Transverse colon (tissue), 4 donors: ENCODE measurements at regions not wholly inside any gene's neighbourhood (a gene's known extent, or its start where the extent isn't known, plus 50 kb on each side); places are given as distances from the start of the nearest gene placed in this dataset.

Source experiments
- DNase-seq: peaks from one replicate; pipeline ENCODE4 v3.0.0-alpha.2; 2019
- H3K27ac ChIP-seq, 4 donors: fragments of 200-600 bp; sonication (generic); 2 replicates each; pipeline ENCODE4 v1.5.1; 2016 to 2018; ENCODE audit warnings: inconsistent platforms in 4 of 4
- H3K27me3 ChIP-seq: fragments of 200-600 bp; sonication (generic); 2 replicates; pipeline ENCODE4 v1.5.1; 2017; ENCODE audit warnings: inconsistent platforms
- H3K36me3 ChIP-seq, 4 donors: fragments of 200-600 bp; sonication (generic); 2 replicates each; pipeline ENCODE4 v1.5.1; 2017 to 2019; ENCODE audit warnings: inconsistent platforms in 4 of 4
- H3K4me1 ChIP-seq, 4 donors: fragments of 200-600 bp; sonication (generic); 2 replicates each; pipeline ENCODE4 v1.5.1; 2017 to 2020; ENCODE audit warnings: inconsistent platforms in 4 of 4
- H3K4me3 ChIP-seq, 4 donors: fragments of 200-600 bp; sonication (generic); 1 replicate in 1 of 4; 2 replicates in 3 of 4; pipeline versions ENCODE4 v1.5.1 to v1.6.1; 2017 to 2019; ENCODE audit warnings: inconsistent platforms in 4 of 4
- H3K9me3 ChIP-seq, 2 donors: fragments of 200-600 bp; sonication (generic); 2 replicates each; pipeline ENCODE4 v1.5.1; 2017 to 2019; ENCODE audit warnings: inconsistent platforms in 2 of 2
- CTCF ChIP-seq, 5 experiments: fragments of 200-600 bp in 3 of 5; fragments of 450-650 bp in 2 of 5; sonication (generic) in 3 of 5; IDR thresholded peaks; 1 replicate in 2 of 5; 2 replicates in 3 of 5; pipeline ENCODE4 v1.5.1; 2016 to 2017; ENCODE audit warnings: antibody characterized with exemption in 5 of 5, inconsistent platforms in 3 of 5, mild to moderate bottlenecking in 2 of 5, moderate library complexity in 1 of 5
- EP300 ChIP-seq: sonication (generic); formaldehyde crosslinking; IDR thresholded peaks from one replicate; pipeline ENCODE4 v1.6.1; 2017; ENCODE audit warnings: antibody characterized with exemption, low read depth
- POLR2A ChIP-seq: fragments of 450-650 bp; IDR thresholded peaks from one replicate; pipeline ENCODE4 v1.6.1; 2016; ENCODE audit warnings: antibody characterized with exemption, mild to moderate bottlenecking, moderate library complexity
- POLR2AphosphoS5 ChIP-seq, 3 donors: sonication (generic); formaldehyde crosslinking; IDR thresholded peaks; one replicate each; pipeline ENCODE4 v1.6.1; 2016; ENCODE audit warnings: antibody characterized with exemption in 3 of 3
- WGBS, 2 donors: methylation state at CpG; one replicate each; pipeline ENCODE4 v1.1.5; 2018; ENCODE audit warnings: low coverage in 1 of 2; 5-methylcytosine and 5-hydroxymethylcytosine counted together
- in situ Hi-C, 4 donors: fragments of 200-750 bp; cut with MboI; loops; one replicate each; pipeline versions ENCODE4 v1.15.0 to v1.15.1; 2017; ENCODE audit warnings: low sequenced_read_pairs in 3 of 4, low pct_ligation_motif_present in 1 of 4, low pct_unique_long_range_greater_than_20kb in 1 of 4
- intact Hi-C: fragments of 100-400 bp; cut with DNase I; formaldehyde crosslinking; loops from one replicate; pipeline ENCODE4 v1.15.1; 2023; ENCODE audit warnings: low total_unique reads

- TF ChIP-seq POLR2AphosphoS5 (IDR thresholded peaks at IDR 0.05) = no peak
- H3K4me1 ChIP-seq = no peaks in the 10 kb centered on the region
- intact Hi-C loops (no loop called here), in situ Hi-C loops (no loop called here)
- H3K4me3 ChIP-seq = no peak overlapping the region
- H3K36me3 ChIP-seq = no peaks in the 10 kb centered on the region
- WGBS, 2 donors = 80% methylated on average over 3 of the region's 3 CpGs; no CpG with 5 or more reads in 1 of the 2 donors
- no peak overlapping the region for H3K27ac ChIP-seq
- DNase-seq = no peak
- H3K27me3 ChIP-seq = no peaks in the 10 kb centered on the region
- H3K9me3 ChIP-seq = no peaks in the 10 kb centered on the region
Measured at GRCh38 chr12:45622210-45622937, 107.1 kb upstream of the ARID2 start.

GRCh38 chr12:45623221-45623620, 106.3 kb upstream of the ARID2 start:
- H3K27me3 ChIP-seq = no peaks in the 10 kb centered on the region
- 87 to 93% methylated on average over 5 of the region's 5 CpGs for WGBS, 2 donors
- no peak overlapping the region for H3K4me3 ChIP-seq
- no peak overlapping the region for H3K27ac ChIP-seq
- no peaks in the 10 kb centered on the region for H3K36me3 ChIP-seq
- no peak for TF ChIP-seq POLR2AphosphoS5 (IDR thresholded peaks at IDR 0.05)
- intact Hi-C loops = no loop called here
- no peaks in the 10 kb centered on the region for H3K9me3 ChIP-seq
- in situ Hi-C loops = no loop called here
- DNase-seq = no peak
- H3K4me1 ChIP-seq = no peaks in the 10 kb centered on the region

- WGBS, 2 donors = 58% methylated on average over 2 of the region's 2 CpGs; no CpG with 5 or more reads in 1 of the 2 donors
- H3K27me3 ChIP-seq = no peaks in the 10 kb centered on the region
- TF ChIP-seq EP300 (no peak), CTCF (IDR thresholded peaks at IDR 0.05) (no peak), POLR2A (no peak), POLR2AphosphoS5 (IDR thresholded peaks at IDR 0.05) (no peak)
- H3K27ac ChIP-seq = no peak overlapping the region
- H3K4me3 ChIP-seq = no peak overlapping the region
- intact Hi-C loops (no loop called here), in situ Hi-C loops (no loop called here)
- DNase-seq = no peak
- no peaks in the 10 kb centered on the region for H3K4me1 ChIP-seq
- no peaks in the 10 kb centered on the region for H3K9me3 ChIP-seq
- H3K36me3 ChIP-seq = no peaks in the 10 kb centered on the region
Measured at GRCh38 chr12:45623940-45624339, 105.6 kb upstream of the ARID2 start.

DNA sequence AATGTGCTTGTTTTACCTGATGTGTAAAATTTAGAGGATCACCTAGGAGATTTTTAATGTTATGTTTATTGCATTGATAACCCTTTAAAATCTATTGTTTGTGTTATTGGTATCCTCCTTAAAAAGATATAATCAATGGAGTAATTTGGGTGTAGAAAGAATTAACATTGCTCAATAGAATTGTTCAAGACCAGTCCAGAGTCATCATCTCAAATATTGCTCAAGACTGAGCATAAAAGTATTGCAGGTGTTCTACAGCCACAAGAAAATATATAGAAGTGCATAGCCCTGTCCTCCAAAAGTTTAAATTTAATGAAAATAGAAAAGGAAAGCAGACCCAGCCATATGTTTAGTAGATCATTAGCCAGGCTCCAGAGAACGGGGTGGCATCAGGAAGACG, 102.5 kb upstream of the ARID2 start:
- no peak for DNase-seq
- TF ChIP-seq POLR2A = no peak
- no peak for TF ChIP-seq POLR2AphosphoS5 (IDR thresholded peaks at IDR 0.05)
- TF ChIP-seq EP300 = no peak
- no peak for TF ChIP-seq CTCF (IDR thresholded peaks at IDR 0.05)
- Histone ChIP-seq H3K27ac (no peak overlapping the region), H3K36me3 (no peaks in the 10 kb centered on the region), H3K9me3 (no peaks in the 10 kb centered on the region), H3K4me1 (no peaks in the 10 kb centered on the region), H3K4me3 (no peak overlapping the region), H3K27me3 (no peaks in the 10 kb centered on the region)
- in situ Hi-C loops (no loop called here), intact Hi-C loops (no loop called here)
- WGBS, 2 donors = 39 to 43% methylated on average over 2 of the region's 2 CpGs

GRCh38 chr12:45627407-45628069, 102.0 kb upstream of the ARID2 start:
- Histone ChIP-seq H3K4me3 (no peak overlapping the region), H3K27ac (no peak overlapping the region), H3K9me3 (no peaks in the 10 kb centered on the region), H3K36me3 (no peaks in the 10 kb centered on the region), H3K4me1 (no peaks in the 10 kb centered on the region), H3K27me3 (no peaks in the 10 kb centered on the region)
- intact Hi-C loops = no loop called here
- in situ Hi-C loops = no loop called here
- WGBS, 2 donors = 77 to 81% methylated on average over 6 of the region's 6 CpGs
- TF ChIP-seq EP300 = no peak
- DNase-seq = no peak
